Loucy (cell line): ENCODE measurements at regions not wholly inside any gene's neighbourhood (a gene's known extent, or its start where the extent isn't known, plus 50 kb on each side); places are given as distances from the start of the nearest gene placed in this dataset.

Experiments used
- EZH2phosphoT487 ChIP-seq: fragments of 200-600 bp; IDR thresholded peaks from 2 replicates; pipeline ENCODE4 v1.6.1; 2018; ENCODE audit warnings: antibody characterized with exemption, mild to moderate bottlenecking, moderate library complexity, borderline replicate concordance
- TF ChIP-seq, protein P1 (sequence below): fragments of 200-600 bp; sonication (generic); conservative IDR thresholded peaks from 2 replicates; pipeline ENCODE4 v1.5.1; 2014; ENCODE audit warnings: mild to moderate bottlenecking, antibody characterized with exemption, low read length

DNA sequence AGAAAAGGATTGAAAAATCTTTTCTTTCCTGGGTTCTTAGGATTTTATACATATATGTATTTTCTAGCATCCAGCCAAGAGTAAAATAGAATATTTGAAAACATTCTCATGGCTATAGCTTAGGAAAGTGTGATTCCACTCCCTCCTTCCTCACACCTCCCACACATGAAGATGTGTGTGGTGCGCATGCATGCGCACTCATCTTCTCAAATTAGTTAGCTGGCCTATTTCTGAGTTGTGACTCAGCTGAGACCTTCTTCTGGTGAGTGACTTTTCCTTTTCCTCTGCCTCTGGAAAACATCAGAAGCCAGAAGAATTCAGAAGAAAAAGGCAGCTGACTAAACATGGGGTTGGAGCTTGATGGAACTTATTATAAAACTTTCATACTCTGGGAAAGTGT is 149.8 kb downstream of the OR4C45 start:
- TF ChIP-seq EZH2phosphoT487: no peak
- TF ChIP-seq, protein P1, sequence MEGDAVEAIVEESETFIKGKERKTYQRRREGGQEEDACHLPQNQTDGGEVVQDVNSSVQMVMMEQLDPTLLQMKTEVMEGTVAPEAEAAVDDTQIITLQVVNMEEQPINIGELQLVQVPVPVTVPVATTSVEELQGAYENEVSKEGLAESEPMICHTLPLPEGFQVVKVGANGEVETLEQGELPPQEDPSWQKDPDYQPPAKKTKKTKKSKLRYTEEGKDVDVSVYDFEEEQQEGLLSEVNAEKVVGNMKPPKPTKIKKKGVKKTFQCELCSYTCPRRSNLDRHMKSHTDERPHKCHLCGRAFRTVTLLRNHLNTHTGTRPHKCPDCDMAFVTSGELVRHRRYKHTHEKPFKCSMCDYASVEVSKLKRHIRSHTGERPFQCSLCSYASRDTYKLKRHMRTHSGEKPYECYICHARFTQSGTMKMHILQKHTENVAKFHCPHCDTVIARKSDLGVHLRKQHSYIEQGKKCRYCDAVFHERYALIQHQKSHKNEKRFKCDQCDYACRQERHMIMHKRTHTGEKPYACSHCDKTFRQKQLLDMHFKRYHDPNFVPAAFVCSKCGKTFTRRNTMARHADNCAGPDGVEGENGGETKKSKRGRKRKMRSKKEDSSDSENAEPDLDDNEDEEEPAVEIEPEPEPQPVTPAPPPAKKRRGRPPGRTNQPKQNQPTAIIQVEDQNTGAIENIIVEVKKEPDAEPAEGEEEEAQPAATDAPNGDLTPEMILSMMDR: no peak
